GM13976 (cell line): ENCODE measurements at regions not wholly inside any gene's neighbourhood (a gene's known extent, or its start where the extent isn't known, plus 50 kb on each side); places are given as distances from the start of the nearest gene placed in this dataset.
A peak's percentile ranks its signal among the peaks of the same experiment; 100 is the strongest.

Experiments used
- DNase-seq: peaks from one replicate; pipeline ENCODE4 v3.0.0; 2012; ENCODE audit warnings: low spot score
- CTCF ChIP-seq: IDR thresholded peaks from 2 replicates; pipeline ENCODE4 v1.5.1; 2012; ENCODE audit warnings: borderline replicate concordance, mild to moderate bottlenecking; ENCODE audit not compliant: insufficient read depth; ENCODE audit errors: extremely low read depth, missing control alignments, control extremely low read depth
- in situ Hi-C: fragments of 300-500 bp; cut with MboI; formaldehyde crosslinking; loops from one replicate; pipeline ENCODE4 v1.12.0; 2022; ENCODE audit warnings: low sequenced_read_pairs, mixed read lengths, inconsistent platforms; ENCODE audit not compliant: unreplicated experiment

GRCh38 chr9:129273941-129274684 lies 96.1 kb upstream of the IER5L start:
- TF ChIP-seq CTCF = no peak
- in situ Hi-C loops = no loop called here
- DNase-seq = no peak

GRCh38 chr9:129273136-129273895 lies 95.3 kb upstream of the IER5L start:
- in situ Hi-C loops = no loop called here
- DNase-seq = peak; percentile 7
- TF ChIP-seq CTCF = no peak

GRCh38 chr9:129272348-129273025 lies 94.4 kb upstream of the IER5L start:
- in situ Hi-C loops = no loop called here
- DNase-seq = no peak
- TF ChIP-seq CTCF = no peak

GRCh38 chr9:129270903-129271431 lies 92.9 kb upstream of the IER5L start:
- in situ Hi-C loops = no loop called here
- no peak for TF ChIP-seq CTCF
- DNase-seq = peak; percentile 67

DNA sequence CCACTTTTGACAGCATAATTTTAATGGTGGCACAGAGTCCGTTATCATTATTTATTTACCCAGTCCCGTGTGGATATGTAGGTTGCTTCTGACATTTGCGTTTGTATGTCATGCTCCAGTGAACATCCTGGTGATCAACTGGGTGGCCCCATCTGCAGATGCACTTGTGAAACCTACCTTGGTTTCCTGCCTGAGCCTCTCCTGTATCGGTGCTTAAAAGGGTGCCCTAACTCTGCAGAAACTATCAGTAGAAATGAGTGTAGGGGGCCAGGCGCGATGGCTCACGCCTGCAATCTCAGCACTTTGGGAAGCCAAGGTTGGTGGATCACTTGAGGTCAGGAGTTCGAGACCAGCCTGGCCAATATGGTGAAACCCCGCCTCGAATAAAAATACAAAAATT lies 92.1 kb upstream of the IER5L start:
- in situ Hi-C loops = no loop called here
- DNase-seq = peak; percentile 75
- no peak for TF ChIP-seq CTCF

DNA sequence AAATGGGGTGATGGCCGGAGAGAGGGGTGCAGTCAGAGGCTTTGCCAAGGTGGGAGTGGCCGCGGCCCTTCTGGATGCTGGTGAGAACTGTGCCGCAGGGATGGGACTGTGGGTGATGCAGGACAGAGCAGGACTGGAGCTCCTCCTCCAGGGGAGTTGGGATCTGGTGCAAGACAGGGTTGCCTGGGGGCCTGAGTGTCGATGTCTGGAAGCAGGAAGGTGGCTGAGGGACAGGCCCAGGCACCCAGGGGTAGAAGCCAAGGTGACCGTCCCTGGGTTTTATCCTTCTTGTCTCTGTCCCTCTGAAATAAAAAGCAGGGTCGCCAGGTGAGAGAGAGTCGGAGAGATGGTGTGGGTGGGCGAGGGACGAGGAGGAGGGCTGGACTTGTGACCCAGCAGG lies 89.1 kb upstream of the IER5L start:
- in situ Hi-C loops = no loop called here
- TF ChIP-seq CTCF = no peak
- DNase-seq = no peak
